ENCODE measurements at regions not wholly inside any gene's neighbourhood (a gene's known extent, or its start where the extent isn't known, plus 50 kb on each side); places are given as distances from the start of the nearest gene placed in this dataset.
"Not testable (repeated sequence)": the region's sequence is repeated elsewhere in the genome, so short reads cannot be mapped to it uniquely, and the experiment has no call there.

DNA sequence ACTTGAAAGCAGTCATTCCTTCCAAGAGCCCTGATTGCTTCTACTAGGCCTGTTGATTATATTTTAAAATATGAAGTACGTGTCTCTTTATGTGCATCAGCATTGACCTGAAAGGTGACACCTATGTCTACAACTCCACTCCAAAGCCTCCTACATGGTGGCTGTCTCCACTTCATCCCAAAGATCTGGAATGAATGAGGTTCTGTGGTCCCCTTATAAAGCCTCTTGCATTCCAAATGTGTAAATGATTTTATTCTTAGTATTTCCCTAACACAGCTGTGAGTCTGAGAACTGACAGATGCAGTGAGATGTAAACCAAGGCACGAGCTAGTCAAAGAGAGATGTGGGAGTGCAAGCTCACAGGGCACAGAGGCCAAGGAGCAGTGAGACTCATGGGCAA lies 176.0 kb upstream of the SVIL start:
- Histone ChIP-seq H3K79me2 (ENCODE audit: control insufficient read depth, insufficient read depth, low read length) (no peaks in the 10 kb centered on the region), H3K36me3 (ENCODE audit: control insufficient read depth in 2 of 2, insufficient read depth in 2 of 2, low read length in 1 of 2) (no peaks in the 10 kb centered on the region), H3K27ac (ENCODE audit: control insufficient read depth, insufficient read depth) (no peak overlapping the region), H3K4me2 (ENCODE audit: control insufficient read depth, insufficient read depth) (no peak overlapping the region), H3K9ac (ENCODE audit: control insufficient read depth, insufficient read depth, low read length) (no peak overlapping the region), H2AFZ (ENCODE audit: control insufficient read depth, low read depth, low read length) (no peak overlapping the region), H3K9me3 (replicated peaks; ENCODE audit: control insufficient read depth, insufficient read depth, low read length) (no peaks in the 10 kb centered on the region), H3K27me3 (replicated peaks in 1 of 2; ENCODE audit: control insufficient read depth in 2 of 2, insufficient read depth in 2 of 2, low read length in 1 of 2) (no peaks in the 10 kb centered on the region), H4K20me1 (ENCODE audit: control insufficient read depth, insufficient read depth) (no peaks in the 10 kb centered on the region), H3K4me3 (no peak overlapping the region), H3K4me1 (ENCODE audit: control insufficient read depth, insufficient read depth, low read length) (no peaks in the 10 kb centered on the region)
- no peak for ATAC-seq
- RAD21 ChIA-PET (ENCODE audit: unreplicated experiment): no interaction called here
- in situ Hi-C loops (cut with MboI) (no loop called here), intact Hi-C loops (cut with micrococcal nuclease; ENCODE audit: unreplicated experiment) (no loop called here)
- DNase-seq (ENCODE audit: low read depth, low spot score): no peak
- SMC1A ChIA-PET (ENCODE audit: uncharacterized antibody, unreplicated experiment): interaction anchor here (0.9 kb wide), 1 partner anchor 12 kb away, joined by 3 read pairs; no protein-coding TSS in a partner anchor
- 0% methylated on average over 2 of the region's 2 CpGs for WGBS (ENCODE audit: insufficient coverage, insufficient replicate concordance, low lambda C conversion rate, missing lambda C conversion rate)
- no peak for FAIRE-seq
- POLR2A ChIA-PET: no interaction called here
- no TSS peak for BruUV-seq (replicated peaks)
- no peak for TF ChIP-seq HCFC1 (IDR thresholded peaks at IDR 0.05; ENCODE audit: low read length)
- CTCF ChIA-PET: no interaction called here

DNA sequence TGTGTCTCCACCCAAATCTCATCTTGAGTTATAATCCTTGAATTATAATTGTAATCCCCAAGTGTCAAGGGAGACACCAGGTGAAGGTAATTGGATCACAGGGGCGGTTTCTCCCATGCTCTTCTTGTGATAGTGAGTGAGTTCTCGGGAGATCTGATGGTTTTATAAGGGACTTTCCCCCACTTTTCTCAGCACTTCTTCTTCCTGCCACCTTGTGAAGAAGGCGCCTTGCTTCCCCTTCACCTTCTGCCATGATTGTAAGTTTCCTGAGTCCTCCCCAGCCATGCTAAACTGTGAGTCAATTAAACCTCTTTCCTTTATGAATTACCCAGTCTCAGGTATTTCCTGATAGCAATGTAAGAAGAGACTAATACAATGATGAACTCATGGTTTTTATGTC lies 175.5 kb upstream of the SVIL start:
- H3K36me3 ChIP-seq (ENCODE audit: control insufficient read depth in 2 of 2, insufficient read depth in 2 of 2, low read length in 1 of 2); POLR2A ChIA-PET; H3K4me1 ChIP-seq (ENCODE audit: control insufficient read depth, insufficient read depth, low read length); DNase-seq (ENCODE audit: low read depth, low spot score); SMC1A ChIA-PET (ENCODE audit: uncharacterized antibody, unreplicated experiment); H3K9me3 ChIP-seq (replicated peaks; ENCODE audit: control insufficient read depth, insufficient read depth, low read length); H3K9ac ChIP-seq (ENCODE audit: control insufficient read depth, insufficient read depth, low read length); intact Hi-C loops (cut with micrococcal nuclease; ENCODE audit: unreplicated experiment); H3K27ac ChIP-seq (ENCODE audit: control insufficient read depth, insufficient read depth); CTCF ChIA-PET; RAD21 ChIA-PET (ENCODE audit: unreplicated experiment); H2AFZ ChIP-seq (ENCODE audit: control insufficient read depth, low read depth, low read length); H3K4me3 ChIP-seq; H4K20me1 ChIP-seq (ENCODE audit: control insufficient read depth, insufficient read depth); BruUV-seq (replicated peaks); ATAC-seq; H3K4me2 ChIP-seq (ENCODE audit: control insufficient read depth, insufficient read depth); H3K27me3 ChIP-seq (replicated peaks in 1 of 2; ENCODE audit: control insufficient read depth in 2 of 2, insufficient read depth in 2 of 2, low read length in 1 of 2); FAIRE-seq; H3K79me2 ChIP-seq (ENCODE audit: control insufficient read depth, insufficient read depth, low read length); in situ Hi-C loops (cut with MboI): not testable (repeated sequence)
- WGBS (ENCODE audit: insufficient coverage, insufficient replicate concordance, low lambda C conversion rate, missing lambda C conversion rate): 0% methylated on average over 3 of the region's 3 CpGs

DNA sequence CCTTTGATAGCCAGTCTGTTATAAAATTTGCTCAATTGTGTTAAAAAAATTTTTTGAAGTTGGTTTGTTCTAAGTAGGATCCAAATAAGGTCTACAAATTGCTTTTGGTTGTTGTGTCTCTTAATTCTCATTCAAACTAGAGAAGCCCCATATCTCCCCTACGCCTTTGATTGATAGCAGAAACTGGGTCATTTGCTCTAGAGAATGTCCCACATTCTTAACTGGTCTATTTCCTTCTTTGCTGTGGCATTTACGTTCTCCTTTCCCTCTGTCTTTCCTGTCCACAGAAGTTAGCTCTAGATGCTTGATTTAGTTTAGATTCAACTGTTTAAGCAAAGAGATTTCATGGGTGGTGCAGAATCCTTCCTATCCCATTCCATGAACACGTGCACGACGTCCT lies 174.6 kb upstream of the SVIL start:
- in situ Hi-C loops (cut with MboI): no loop called here

More for the DNA sequence above, 174.6 kb upstream of the SVIL start:
- ChIA-PET SMC1A (ENCODE audit: uncharacterized antibody, unreplicated experiment) (interaction anchor here (0.5 kb wide), 1 partner anchor 841 kb away, joined by 3 read pairs; no protein-coding TSS in a partner anchor), POLR2A (no interaction called here), CTCF (interaction anchor here (0.6 kb wide), 1 partner anchor 96 kb away, joined by 3 read pairs; no protein-coding TSS in a partner anchor), RAD21 (ENCODE audit: unreplicated experiment) (no interaction called here)
- BruUV-seq (replicated peaks): no TSS peak
- DNase-seq (ENCODE audit: low read depth, low spot score): no peak
- Histone ChIP-seq H2AFZ (ENCODE audit: control insufficient read depth, low read depth, low read length) (no peak overlapping the region), H3K36me3 (ENCODE audit: control insufficient read depth in 2 of 2, insufficient read depth in 2 of 2, low read length in 1 of 2) (no peaks in the 10 kb centered on the region), H3K27me3 (replicated peaks in 1 of 2; ENCODE audit: control insufficient read depth in 2 of 2, insufficient read depth in 2 of 2, low read length in 1 of 2) (no peaks in the 10 kb centered on the region), H3K4me3 (no peak overlapping the region), H3K79me2 (ENCODE audit: control insufficient read depth, insufficient read depth, low read length) (no peaks in the 10 kb centered on the region), H3K9ac (ENCODE audit: control insufficient read depth, insufficient read depth, low read length) (no peak overlapping the region), H3K4me1 (ENCODE audit: control insufficient read depth, insufficient read depth, low read length) (no peaks in the 10 kb centered on the region), H3K27ac (ENCODE audit: control insufficient read depth, insufficient read depth) (no peak overlapping the region), H3K4me2 (ENCODE audit: control insufficient read depth, insufficient read depth) (no peak overlapping the region), H3K9me3 (replicated peaks; ENCODE audit: control insufficient read depth, insufficient read depth, low read length) (no peaks in the 10 kb centered on the region), H4K20me1 (ENCODE audit: control insufficient read depth, insufficient read depth) (no peaks in the 10 kb centered on the region)
- WGBS (ENCODE audit: insufficient coverage, insufficient replicate concordance, low lambda C conversion rate, missing lambda C conversion rate): 13% methylated on average over 5 of the region's 5 CpGs
- intact Hi-C loops (cut with micrococcal nuclease; ENCODE audit: unreplicated experiment): no loop called here
- no peak for FAIRE-seq
- ATAC-seq: no peak
- no peak for TF ChIP-seq EGR1 (IDR thresholded peaks at IDR 0.05; ENCODE audit: borderline replicate concordance in 1 of 2, low read depth in 2 of 2, low read length in 2 of 2)
- TF ChIP-seq DPF2 (IDR thresholded peaks at IDR 0.05): no peak
- no peak for TF ChIP-seq ZZZ3 (IDR thresholded peaks at IDR 0.05; ENCODE audit: control insufficient read depth, insufficient read length, low read depth)
- TF ChIP-seq SUPT20H (IDR thresholded peaks at IDR 0.05; ENCODE audit: borderline replicate concordance, control insufficient read depth, low read depth, low read length): no peak
- TF ChIP-seq, protein P1, sequence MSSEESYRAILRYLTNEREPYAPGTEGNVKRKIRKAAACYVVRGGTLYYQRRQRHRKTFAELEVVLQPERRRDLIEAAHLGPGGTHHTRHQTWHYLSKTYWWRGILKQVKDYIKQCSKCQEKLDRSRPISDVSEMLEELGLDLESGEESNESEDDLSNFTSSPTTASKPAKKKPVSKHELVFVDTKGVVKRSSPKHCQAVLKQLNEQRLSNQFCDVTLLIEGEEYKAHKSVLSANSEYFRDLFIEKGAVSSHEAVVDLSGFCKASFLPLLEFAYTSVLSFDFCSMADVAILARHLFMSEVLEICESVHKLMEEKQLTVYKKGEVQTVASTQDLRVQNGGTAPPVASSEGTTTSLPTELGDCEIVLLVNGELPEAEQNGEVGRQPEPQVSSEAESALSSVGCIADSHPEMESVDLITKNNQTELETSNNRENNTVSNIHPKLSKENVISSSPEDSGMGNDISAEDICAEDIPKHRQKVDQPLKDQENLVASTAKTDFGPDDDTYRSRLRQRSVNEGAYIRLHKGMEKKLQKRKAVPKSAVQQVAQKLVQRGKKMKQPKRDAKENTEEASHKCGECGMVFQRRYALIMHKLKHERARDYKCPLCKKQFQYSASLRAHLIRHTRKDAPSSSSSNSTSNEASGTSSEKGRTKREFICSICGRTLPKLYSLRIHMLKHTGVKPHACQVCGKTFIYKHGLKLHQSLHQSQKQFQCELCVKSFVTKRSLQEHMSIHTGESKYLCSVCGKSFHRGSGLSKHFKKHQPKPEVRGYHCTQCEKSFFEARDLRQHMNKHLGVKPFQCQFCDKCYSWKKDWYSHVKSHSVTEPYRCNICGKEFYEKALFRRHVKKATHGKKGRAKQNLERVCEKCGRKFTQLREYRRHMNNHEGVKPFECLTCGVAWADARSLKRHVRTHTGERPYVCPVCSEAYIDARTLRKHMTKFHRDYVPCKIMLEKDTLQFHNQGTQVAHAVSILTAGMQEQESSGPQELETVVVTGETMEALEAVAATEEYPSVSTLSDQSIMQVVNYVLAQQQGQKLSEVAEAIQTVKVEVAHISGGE (CRISPR knock-in tag; IDR thresholded peaks at IDR 0.05): no peak
- no peak for TF ChIP-seq WRNIP1 (IDR thresholded peaks at IDR 0.05; ENCODE audit: borderline replicate concordance, low read depth, low read length)
- no peak for TF ChIP-seq MEF2A (IDR thresholded peaks at IDR 0.05; ENCODE audit: insufficient read depth, low read depth, low read length)
